HG03045 (cell line): ENCODE measurements at regions not wholly inside any gene's neighbourhood (a gene's known extent, or its start where the extent isn't known, plus 50 kb on each side); places are given as distances from the start of the nearest gene placed in this dataset.
"Not testable (repeated sequence)": the region's sequence is repeated elsewhere in the genome, so short reads cannot be mapped to it uniquely, and the experiment has no call there.

Source experiments
- ATAC-seq: cut with Tn5 transposase; IDR thresholded peaks from one replicate; pipeline ENCODE4 v1.9.1; 2021; ENCODE audit warnings: mild to moderate bottlenecking, moderate library complexity; ENCODE audit not compliant: unreplicated experiment

DNA sequence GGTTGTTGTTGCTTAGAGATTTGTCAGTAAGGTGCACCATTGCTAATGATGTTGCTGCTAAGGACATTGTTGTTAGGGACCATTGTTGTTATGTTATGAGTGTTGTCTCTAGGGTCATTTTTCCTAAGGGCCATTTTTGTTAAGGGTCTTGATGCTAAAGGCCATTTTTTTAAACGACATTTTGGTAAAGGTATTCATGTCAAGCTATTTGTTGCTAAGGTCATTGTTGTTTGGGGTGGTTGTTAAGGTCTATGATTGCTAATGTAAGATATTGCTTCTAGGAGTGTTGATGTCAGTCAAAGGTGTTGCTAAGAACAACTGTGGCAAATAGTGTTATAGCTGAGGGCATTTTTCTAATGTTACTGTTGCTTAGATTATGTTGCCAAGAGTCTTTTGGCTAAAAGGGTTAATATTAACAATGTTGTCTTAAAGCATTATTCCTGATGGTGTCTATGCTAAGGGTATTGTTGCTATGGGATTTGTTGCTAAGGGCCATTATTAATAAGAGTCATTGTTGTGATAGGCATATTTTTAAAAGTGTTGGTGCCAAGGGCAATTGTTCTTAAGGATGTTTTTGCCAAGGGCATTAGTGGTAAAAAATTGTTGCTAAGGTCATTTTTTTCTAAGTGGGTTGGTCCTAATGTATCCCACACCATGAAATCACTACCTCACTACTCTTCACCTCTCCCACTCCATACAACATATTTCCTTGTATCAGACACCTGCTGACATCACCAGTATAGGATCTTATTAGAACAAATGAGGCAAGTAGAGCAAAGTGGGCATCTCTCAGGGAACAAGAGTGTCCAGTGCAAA is 56.2 kb downstream of the SPATA31A6 start:
- not testable (repeated sequence) for ATAC-seq

DNA sequence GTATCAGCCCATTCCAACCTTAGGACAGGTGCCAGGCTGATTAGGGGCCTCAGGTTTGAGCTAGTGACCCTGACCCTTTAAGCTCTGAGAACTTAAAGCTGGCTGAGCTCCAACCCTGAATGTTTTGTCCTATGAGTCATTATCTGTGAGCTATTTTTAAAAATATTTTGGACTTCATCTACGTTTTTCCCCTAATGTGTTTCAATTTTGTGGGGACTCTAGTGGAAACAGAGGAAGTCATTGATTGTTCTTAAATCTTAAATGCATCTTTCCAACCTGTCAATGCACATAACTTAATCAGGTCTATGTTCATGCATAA is 56.8 kb downstream of the SPATA31A6 start:
- ATAC-seq, result not testable (repeated sequence)

DNA sequence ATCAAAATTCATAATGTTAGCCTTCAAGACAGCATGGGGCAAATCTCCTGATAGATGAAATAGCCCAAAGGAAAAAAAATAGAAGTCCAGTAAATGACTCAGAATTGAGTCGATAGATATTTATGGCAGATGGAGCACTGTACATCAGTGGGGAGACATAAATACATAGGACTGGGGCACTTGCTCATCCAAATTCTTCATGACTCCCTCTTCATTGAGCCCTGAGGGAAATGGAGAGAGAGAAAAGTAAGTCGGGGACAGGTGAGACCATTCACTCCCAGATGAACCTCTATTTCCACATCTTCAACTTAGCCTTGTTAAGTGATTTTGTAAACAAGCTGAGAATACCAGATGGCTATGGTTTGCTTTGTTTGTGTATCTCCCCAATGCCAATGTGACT is 59.8 kb downstream of the SPATA31A6 start:
- not testable (repeated sequence) for ATAC-seq

DNA sequence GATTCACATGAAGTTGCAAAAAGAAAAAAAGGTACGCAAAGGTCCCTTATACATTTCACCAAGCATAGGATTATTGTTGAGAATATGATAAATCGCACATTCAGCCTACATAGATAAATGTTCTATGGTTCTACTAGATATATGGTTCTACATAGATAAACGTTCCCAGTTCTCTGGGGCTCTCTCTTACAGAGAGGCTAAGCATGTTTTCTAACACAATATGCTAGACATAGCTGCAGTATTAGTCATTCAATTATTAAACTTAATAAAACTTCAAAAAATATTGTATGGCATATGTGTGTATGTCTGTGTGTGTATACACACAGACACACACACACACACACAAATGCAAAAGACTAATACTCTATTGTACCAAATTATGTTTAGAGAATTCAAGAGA is 60.4 kb downstream of the SPATA31A6 start:
- not testable (repeated sequence) for ATAC-seq

DNA sequence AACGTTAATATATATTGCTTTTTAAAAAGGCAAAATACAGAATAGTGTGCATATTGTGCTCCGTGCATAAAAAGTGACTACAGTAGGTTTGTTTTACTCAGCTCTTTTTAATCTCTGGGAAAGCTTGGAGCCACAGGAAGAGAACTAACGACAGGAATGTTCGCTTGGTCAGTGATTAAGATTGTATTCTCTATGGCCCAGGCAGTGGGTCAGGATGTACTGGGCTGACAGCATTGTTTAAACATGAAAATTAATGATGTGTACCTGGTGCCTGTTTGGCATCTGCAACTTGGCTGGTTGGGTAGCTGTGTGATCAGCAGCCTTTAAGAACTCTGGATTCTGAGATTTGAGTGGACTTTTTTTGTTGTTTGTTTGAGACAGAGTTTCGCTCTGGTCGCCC is 85.3 kb downstream of the SPATA31A6 start:
- ATAC-seq, result not testable (repeated sequence)

DNA sequence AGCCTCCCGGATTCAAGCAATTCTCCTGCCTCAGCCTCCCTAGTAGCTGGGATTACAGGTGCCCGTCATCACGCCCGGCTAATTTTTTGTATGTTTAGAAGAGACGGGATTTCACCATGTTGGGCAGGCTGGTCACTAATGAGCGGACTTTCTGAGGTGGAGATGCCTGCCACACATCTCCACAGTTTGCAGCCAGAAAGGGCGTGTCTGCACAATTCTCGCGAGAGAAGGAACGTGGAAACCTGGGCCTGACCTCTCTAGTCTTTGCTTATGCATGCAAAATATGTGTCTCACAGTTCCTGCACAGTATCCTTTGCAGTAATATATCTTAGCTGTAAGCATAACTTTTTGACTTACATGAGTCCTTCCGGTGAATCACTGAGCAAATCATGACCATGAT is 85.7 kb downstream of the SPATA31A6 start:
- not testable (repeated sequence) for ATAC-seq

DNA sequence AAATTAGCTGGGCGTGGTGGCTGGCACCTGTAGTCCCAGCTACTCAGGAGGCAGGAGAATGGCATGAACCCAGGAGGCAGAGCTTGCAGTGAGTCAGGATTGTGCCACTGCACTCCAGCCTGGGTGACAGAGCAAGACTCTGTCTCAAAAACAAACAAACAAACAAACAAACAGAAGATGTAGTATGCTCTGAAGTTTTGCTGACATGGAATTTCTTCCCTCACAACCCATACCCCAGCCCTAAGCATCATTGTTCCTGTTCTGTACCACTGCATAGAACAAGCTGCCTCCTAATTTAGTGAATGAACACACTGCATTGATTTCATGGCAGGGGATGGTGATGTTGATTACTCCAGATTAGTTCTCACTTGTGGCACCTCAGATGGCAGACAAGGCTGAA is 89.7 kb downstream of the SPATA31A6 start:
- not testable (repeated sequence) for ATAC-seq

DNA sequence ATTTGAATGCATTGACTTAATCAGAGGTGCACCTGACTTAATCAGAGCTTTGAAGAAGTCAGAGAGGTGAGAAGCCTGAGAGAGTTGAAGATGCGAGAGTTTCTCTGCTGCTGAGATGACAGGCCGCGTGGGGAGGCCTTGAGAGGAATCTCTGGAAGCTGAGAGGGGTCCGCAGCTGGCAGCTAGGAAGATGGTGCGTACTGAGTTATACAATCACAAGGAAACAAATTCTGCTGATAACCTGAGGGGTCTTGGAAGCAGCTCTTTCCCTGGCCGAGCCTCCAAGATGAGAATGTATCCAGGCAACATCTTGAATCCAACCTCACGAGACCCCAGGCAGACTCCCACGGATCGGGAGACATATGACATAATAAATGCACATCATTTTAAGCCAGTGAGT is 91.7 kb downstream of the SPATA31A6 start:
- no peak for ATAC-seq

DNA sequence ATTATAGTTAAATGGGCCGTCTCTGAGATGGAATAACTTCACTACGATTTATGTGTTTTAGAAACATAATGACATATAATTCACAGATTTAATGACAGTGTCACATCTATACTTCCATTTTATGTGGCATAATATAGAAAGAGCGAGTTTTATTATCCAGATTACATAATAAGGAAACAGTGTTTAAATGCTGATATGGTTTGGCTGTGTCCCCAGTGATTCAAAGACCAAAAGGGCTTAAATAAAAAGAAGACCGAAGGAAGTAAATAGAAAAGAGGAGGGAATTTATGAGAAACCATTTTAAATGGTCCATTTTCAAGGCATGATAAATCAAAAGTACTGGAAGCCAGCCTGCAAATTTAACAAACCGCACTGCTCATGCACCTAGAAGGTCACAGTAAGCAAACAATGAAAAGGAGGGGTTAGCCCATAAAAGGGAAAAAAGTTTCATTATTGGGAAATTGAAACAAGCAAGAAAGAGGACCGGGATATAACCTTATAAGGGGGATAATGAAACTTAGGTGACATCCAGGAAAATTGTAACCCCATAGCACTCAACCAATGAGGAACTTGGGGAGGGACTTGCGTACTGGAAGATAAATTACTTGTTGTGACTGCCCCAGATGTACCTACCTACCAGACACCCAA is 99.2 kb downstream of the SPATA31A6 start:
- ATAC-seq, result not testable (repeated sequence)

DNA sequence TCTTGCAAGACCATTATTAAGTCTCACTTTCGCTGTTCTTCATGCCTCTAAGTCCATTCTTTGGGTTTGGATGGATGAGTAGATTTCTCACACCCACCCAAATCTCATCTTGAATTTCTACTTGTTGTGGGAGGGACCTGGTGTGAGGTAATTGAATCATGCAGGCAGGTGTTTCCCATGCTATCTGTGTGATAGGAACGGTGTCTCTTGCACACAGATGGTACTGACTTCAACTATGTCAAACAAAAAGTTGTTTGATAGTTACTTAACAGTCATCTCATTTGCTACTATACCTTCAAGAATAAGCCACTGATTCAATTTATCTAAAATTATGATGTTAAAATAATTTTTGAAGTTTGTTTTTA is 99.7 kb downstream of the SPATA31A6 start:
- ATAC-seq, result not testable (repeated sequence)

DNA sequence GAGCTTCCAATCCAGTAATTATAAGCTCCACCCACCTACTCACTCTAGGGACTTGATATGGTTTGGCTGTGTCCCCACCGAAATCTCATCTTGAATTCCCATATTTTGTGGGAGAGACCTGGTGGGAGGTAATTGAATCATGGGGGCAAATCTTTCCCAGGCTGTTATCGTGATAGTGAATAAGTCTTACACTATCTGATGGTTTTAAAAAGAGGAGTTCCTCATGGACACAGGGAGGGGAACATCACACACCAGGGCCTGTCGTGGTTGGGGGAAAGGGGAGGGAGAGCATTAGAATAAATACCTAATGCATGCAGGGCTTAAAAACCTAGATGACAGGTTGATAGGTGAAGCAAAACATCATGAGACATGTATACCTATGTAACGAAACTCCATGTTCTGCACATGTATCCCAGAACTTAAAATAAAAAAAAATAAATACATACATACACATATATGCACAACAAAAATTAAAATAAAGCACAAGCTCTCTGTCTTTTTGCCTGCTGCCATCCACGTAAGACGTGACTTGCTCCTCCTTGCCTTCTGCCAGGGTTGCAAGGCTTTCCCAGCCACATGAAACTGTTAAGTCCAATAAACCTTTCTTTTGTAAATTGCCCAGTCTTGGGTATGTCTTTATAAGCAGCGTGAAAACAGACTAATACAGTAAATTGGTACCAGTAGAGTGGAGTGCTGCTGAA is 102.8 kb downstream of the SPATA31A6 start:
- ATAC-seq, result not testable (repeated sequence)

DNA sequence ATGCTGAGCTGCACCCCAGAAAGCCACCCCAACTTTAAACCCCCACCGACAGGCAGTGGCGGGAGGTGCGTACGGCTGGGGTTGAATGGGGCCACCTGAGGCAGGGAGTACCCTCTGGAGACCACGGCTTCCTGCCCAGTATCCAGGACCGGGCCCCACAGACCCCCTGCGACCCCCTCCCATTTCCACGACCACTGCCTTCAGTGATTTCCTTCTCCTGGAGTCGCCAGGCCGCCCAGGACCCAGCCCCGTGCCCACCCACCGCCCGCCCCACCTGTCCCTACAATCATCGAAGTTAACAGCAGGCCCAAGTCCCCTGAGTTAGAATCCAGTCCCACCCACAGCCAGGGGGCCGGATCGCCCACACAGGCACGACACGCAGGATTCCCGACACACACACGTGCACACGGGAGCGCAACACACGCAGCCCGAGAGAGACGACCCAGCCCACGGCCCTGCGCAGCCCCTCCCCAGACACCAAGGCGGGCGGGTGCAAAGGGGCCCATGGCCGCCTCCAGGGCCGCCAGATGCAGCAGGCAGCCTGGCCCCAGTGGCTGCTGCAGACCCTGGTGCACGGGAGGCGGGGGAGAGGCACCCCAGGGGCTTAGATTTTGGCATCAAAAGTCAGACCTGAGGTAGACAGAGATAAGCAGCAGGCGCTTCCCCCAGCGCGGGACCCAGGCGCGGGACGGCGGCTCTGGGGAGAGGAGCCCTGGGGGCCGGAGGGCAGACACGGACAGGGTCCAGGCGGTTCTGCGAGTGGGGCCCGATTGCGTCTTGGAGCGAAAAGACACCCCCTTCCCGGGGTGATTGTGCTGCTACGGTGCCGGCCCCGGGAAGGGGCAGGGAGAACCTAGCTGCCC is 104.8 kb downstream of the SPATA31A6 start:
- ATAC-seq, result not testable (repeated sequence)

DNA sequence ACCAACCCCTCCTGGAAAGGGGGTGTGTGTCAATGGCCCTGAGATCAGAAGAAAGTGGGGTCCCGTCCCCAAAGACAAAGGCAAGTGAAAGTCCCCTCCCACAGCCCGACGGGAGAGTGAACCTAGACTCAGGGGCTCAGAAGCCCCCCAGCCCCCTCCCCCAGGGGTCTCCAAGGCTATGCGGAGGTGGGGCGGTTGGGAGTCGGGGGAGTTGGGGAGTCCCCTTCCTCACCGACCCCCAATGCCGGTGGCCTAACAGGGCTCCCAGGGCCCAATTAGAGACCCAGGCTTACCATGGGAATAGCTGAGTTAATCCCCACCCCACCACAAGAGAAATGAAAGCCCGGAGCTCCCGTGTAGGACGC is 105.4 kb downstream of the SPATA31A6 start:
- ATAC-seq, result not testable (repeated sequence)

DNA sequence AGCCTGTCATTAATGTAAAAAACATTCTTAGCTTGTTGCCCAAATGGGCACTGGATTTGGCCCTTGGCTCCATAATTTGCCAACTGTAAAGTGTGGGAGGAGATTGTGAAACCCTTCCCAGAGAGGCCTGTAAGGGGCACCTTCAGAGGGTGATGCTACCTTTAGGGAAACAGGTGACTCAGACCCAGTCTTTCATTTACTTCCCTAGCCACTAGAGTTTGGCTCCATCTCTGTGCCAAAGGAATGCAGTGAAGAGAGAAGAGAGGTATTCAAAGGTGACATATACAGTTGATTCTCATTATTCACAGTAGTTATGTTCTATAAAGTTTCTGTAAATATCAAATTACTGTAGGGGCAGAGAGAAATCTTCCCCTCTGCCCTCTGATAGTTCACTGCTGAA is 116.7 kb downstream of the SPATA31A6 start:
- ATAC-seq, result not testable (repeated sequence)

DNA sequence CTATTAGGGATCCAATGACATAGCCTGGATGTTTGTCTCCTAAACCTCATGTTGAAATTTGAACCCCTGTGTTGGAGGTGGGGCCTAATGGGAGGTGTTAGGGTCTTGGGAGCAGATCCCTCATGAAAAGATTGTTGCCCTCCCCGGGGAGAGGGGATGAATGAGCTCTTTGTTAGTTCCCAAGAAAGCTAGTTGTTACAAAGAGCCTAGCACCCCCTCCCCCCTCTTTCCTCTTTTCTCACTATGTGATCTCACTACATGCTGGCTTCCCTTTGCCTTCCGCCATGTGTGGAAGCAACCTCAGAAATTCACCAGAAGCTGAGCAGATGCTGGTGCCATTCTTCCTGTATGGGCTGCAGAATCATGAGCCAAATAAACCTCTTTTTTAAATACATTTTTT is 123.2 kb downstream of the SPATA31A6 start:
- ATAC-seq, result not testable (repeated sequence)

DNA sequence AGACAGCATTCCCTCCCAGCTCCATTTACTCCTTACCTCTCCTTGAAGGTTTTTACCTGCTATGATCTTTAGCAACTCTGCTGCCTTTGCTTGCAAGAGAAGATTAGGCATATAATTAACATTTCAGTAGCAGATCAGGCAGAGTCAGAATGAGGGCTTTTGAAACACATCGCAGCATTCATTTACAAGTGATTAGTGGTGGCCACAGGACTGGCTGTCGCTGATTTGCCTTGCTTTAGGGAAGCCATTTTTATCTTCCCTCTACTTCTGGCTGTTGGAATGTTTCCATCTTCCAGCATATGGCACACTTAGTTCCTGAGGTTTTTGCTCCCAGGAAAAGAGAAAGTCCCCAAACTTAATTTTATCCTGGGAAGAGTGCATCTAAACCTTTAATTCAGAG is 124.0 kb downstream of the SPATA31A6 start:
- not testable (repeated sequence) for ATAC-seq

DNA sequence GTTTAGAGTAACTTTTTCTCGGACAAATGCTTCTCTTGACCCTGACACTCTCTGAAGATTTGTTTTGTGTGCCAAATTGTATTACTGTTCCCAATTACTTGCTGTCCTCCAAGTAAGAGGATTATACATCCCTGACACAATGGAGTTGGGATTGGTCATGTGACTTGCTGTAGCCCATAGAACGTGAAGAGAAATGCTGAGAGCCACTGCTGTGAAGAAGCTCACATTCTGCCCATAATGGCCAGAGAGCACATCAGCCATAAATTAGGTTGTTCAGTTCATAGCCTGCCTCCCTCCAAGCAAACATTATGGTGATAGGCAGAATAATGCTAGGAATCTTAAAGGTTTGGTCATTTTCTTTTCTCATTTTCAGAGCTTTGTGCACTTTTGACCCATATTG is 127.5 kb downstream of the SPATA31A6 start:
- not testable (repeated sequence) for ATAC-seq

DNA sequence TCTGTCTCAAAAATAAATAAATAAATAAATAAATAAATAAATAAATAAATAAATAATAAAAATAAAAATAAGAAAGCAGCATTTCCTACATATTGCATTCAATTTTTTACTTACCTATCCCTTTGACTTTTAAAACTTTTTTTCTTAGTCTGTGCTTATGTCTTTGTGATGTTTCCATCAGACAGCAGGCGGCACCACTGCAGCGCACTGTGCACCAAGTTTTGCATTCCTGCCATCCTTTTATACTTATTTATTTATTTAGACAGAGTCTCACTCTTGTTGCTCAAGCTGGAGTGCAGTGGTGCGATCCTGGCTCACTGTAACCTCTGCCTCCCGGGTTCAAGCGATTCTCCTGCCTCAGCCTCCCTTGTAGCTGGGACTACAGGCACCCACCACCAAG is 132.6 kb downstream of the SPATA31A6 start:
- ATAC-seq, result not testable (repeated sequence)

DNA sequence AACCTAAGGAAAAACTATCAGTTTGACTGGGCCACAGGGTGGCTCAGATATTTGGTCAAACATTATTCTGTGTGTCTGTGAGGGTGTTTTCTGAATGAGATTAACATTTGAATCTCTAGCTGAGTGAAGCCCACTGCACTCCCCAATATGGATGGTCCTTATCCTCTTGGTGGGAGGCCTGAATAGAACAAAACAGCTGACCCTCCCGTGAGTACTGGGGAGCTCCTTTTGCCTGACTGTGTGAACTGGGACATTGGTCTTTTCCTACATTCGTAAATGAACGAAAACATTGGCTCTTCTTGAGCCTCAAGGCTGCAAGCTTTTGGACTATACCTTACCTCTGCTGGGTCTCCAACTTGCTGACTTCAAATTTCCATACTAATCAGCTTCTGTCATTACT is 134.2 kb downstream of the SPATA31A6 start:
- ATAC-seq, result not testable (repeated sequence)

DNA sequence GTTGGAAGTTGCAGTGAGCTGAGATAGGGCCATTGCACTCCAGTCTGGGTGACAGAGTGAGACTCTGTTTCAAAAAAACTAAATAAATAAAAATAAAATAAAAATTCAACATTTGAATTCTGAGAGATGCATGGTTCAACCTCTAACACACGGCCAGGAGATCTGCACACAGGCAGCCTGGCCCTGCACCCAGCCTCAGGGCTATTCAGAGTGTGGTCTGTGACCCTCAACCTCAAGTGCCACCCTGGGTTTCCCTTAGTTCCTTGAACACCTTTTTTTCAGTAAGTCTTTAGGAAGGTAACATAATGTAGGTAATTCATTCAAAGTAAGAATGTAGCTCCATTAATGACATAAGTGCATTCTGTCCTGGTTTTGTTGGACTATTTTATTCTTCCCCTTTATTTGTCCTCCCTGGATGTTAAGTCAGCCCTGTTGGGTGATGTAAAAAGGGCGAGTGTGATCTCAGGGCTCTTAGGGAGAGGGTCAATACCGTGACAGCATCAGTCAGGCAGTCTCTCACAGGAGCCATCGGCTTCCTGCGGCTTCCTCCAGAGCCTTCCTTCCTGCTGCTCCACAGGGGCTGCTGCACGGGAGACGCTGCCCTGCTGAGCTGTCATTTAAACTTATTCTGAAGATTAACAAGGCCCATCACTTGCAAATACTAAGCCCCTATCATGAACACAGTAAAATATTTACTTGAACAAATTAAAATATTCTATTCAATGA is 139.8 kb downstream of the SPATA31A6 start:
- ATAC-seq, result not testable (repeated sequence)
